ENCODE measurements at regions not wholly inside any gene's neighbourhood (a gene's known extent, or its start where the extent isn't known, plus 50 kb on each side); places are given as distances from the start of the nearest gene placed in this dataset.

DNA sequence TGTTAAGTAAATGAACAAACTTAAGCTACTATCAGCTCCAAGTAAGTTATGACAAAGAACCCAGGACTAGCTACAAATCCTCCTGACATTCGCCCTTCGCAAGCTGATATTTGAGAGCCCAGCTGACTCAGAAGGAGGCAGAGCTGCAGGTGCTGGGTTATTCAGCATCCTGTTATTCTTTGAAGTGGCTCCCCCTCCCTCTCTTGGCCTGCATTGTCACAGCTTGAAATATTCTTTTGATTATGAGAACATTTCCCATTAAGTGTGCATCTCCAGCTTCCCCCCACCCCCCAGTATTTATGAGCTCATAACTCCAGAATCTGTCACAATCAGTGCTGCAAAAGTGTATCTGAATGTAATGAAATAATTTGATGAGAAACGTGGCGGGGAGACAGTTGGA is 78.8 kb upstream of the RALY start:
- TF ChIP-seq, protein P1, sequence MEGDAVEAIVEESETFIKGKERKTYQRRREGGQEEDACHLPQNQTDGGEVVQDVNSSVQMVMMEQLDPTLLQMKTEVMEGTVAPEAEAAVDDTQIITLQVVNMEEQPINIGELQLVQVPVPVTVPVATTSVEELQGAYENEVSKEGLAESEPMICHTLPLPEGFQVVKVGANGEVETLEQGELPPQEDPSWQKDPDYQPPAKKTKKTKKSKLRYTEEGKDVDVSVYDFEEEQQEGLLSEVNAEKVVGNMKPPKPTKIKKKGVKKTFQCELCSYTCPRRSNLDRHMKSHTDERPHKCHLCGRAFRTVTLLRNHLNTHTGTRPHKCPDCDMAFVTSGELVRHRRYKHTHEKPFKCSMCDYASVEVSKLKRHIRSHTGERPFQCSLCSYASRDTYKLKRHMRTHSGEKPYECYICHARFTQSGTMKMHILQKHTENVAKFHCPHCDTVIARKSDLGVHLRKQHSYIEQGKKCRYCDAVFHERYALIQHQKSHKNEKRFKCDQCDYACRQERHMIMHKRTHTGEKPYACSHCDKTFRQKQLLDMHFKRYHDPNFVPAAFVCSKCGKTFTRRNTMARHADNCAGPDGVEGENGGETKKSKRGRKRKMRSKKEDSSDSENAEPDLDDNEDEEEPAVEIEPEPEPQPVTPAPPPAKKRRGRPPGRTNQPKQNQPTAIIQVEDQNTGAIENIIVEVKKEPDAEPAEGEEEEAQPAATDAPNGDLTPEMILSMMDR (IDR thresholded peaks at IDR 0.05; ENCODE audit: low read depth, low read length, poor library complexity, severe bottlenecking): no peak
- TF ChIP-seq EZH2phosphoT487 (IDR thresholded peaks at IDR 0.05; ENCODE audit: borderline replicate concordance, low read length): no peak
